K562 (cell line): ENCODE measurements at regions not wholly inside any gene's neighbourhood (a gene's known extent, or its start where the extent isn't known, plus 50 kb on each side); places are given as distances from the start of the nearest gene placed in this dataset.

Source experiments
- ATAC-seq: fragments of 200-7000 bp; cut with Tn5 transposase; 3 replicates; pipeline ENCODE4 v1.9.1; 2020; ENCODE audit warnings: moderate library complexity
- BruUV-seq: library from RNA; stranded (reverse); fragments of 400-500 nt; replicated peaks from 2 replicates; lab custom pipeline; 2021; lab: Mats Ljungman, UMichigan
- CTCF ChIA-PET: fragments of 300-600 bp; formaldehyde crosslinking; extraction: SDS; loops from one replicate; lab custom pipeline; 2021; ENCODE audit warnings: low intra/inter-chr PET ratio; lab: Yijun Ruan, JAX
- POLR2A ChIA-PET: fragments of 300-600, 350-650 bp; sonication (Branson Sonifier 250); formaldehyde crosslinking; extraction: SDS; loops from one replicate; lab custom pipeline; 2021; ENCODE audit warnings: antibody characterized with exemption, inconsistent platforms; lab: Yijun Ruan, JAX
- DNase-seq, 4 experiments: peaks; one replicate each; pipeline versions ENCODE4 v3.0.0 to v3.0.0-alpha.2; 2011 to 2018; ENCODE audit warnings: low spot score in 3 of 4, mixed read lengths in 3 of 4; ENCODE audit errors: extremely low read depth in 1 of 4
- FAIRE-seq: peaks from 2 replicates; lab custom pipeline; 2011; peaks lifted over from hg19 to GRCh38; lab: Jason Lieb, UNC
- H2AFZ ChIP-seq: 2 replicates; pipeline ENCODE4 v1.6.0; 2011; ENCODE audit warnings: low read depth, low read length, control low read depth, inconsistent platforms
- H3K27ac ChIP-seq: fragments of 200-600 bp; 3 replicates; pipeline ENCODE4 v1.8.0; 2011; ENCODE audit warnings: low read depth, mild to moderate bottlenecking, control low read depth, inconsistent platforms, low read length, moderate library complexity, mixed read lengths; ENCODE audit errors: extremely low read depth
- H3K27me3 ChIP-seq, 2 experiments: fragments of 300-600 bp in 1 of 2; 2 replicates in 1 of 2; 3 replicates in 1 of 2; pipeline versions ENCODE4 v1.6.0 to v1.8.0; 2011; ENCODE audit warnings: inconsistent platforms in 2 of 2, low read length in 2 of 2, mild to moderate bottlenecking in 1 of 2, mixed read lengths in 1 of 2, moderate library complexity in 1 of 2; ENCODE audit not compliant: control insufficient read depth in 2 of 2, insufficient read depth in 2 of 2
- H3K36me3 ChIP-seq: fragments of 300-600 bp; 3 replicates; pipeline ENCODE4 v1.8.0; 2011; ENCODE audit warnings: mild to moderate bottlenecking, low read length, inconsistent platforms; ENCODE audit not compliant: control insufficient read depth, insufficient read depth
- H3K4me1 ChIP-seq, 2 experiments: fragments of 200-600 bp in 1 of 2; replicated peaks in 1 of 2; 2 replicates in 1 of 2; 3 replicates in 1 of 2; pipeline versions ENCODE4 v1.5.1 to v1.8.0; 2011; ENCODE audit warnings: inconsistent platforms in 2 of 2, low read length in 2 of 2, mild to moderate bottlenecking in 1 of 2, mixed read lengths in 1 of 2, moderate library complexity in 1 of 2; ENCODE audit not compliant: control insufficient read depth in 2 of 2, insufficient read depth in 2 of 2
- H3K4me2 ChIP-seq: 2 replicates; pipeline ENCODE4 v1.6.1; 2011; ENCODE audit warnings: low read length, control low read depth, inconsistent platforms, mixed read lengths; ENCODE audit not compliant: insufficient read depth
- H3K4me3 ChIP-seq: fragments of 200-600 bp; sonication (generic), shearing (Covaris generic); 2 replicates; pipeline ENCODE4 v1.5.1; 2016; ENCODE audit warnings: control low read depth, inconsistent platforms
- H3K79me2 ChIP-seq: fragments of 200-600 bp; 3 replicates; pipeline ENCODE4 v1.8.0; 2011; ENCODE audit warnings: low read length, inconsistent platforms; ENCODE audit not compliant: control insufficient read depth, insufficient read depth
- H3K9ac ChIP-seq, 2 experiments: 2 replicates each; pipeline versions ENCODE4 v1.6.0 to v1.6.1; 2011; ENCODE audit warnings: low read depth in 2 of 2, low read length in 2 of 2, control low read depth in 1 of 2, inconsistent platforms in 1 of 2, mild to moderate bottlenecking in 1 of 2, mixed read lengths in 1 of 2; ENCODE audit not compliant: insufficient read depth in 1 of 2
- H3K9me1 ChIP-seq: one replicate; pipeline ENCODE4 v1.6.0; 2011; ENCODE audit warnings: inconsistent platforms, mild to moderate bottlenecking, low read length, moderate library complexity; ENCODE audit not compliant: control insufficient read depth, insufficient read depth
- H3K9me3 ChIP-seq: replicated peaks from 2 replicates; pipeline ENCODE4 v1.5.1; 2011; ENCODE audit warnings: low read depth, low read length, inconsistent platforms; ENCODE audit not compliant: control insufficient read depth, insufficient read depth
- H4K20me1 ChIP-seq: replicated peaks from 2 replicates; pipeline ENCODE4 v1.6.1; 2011; ENCODE audit warnings: low read length, inconsistent platforms, mixed read lengths; ENCODE audit not compliant: control insufficient read depth, insufficient read depth
- ARID1B ChIP-seq: fragments of 450-650 bp; IDR thresholded peaks from 2 replicates; pipeline ENCODE4 v1.6.1; 2016; ENCODE audit warnings: antibody characterized with exemption, mild to moderate bottlenecking, inconsistent platforms
- BMI1 ChIP-seq: fragments of 150-350 bp; IDR thresholded peaks from 2 replicates; pipeline ENCODE4 v1.6.1; 2014; ENCODE audit warnings: low read length
- CBFA2T3 ChIP-seq: fragments of 450-650 bp; IDR thresholded peaks from 2 replicates; pipeline ENCODE4 v1.6.1; 2017
- GTF2F1 ChIP-seq: IDR thresholded peaks from 2 replicates; pipeline ENCODE4 v1.6.1; 2011; ENCODE audit warnings: low read depth, low read length, improper control_type of control experiment
- HNRNPL ChIP-seq: fragments of 200-400 bp; formaldehyde crosslinking; IDR thresholded peaks from 2 replicates; pipeline ENCODE4 v1.6.1; 2017; ENCODE audit warnings: low read depth, mild to moderate bottlenecking, low read length
- MAFK ChIP-seq: IDR thresholded peaks from 2 replicates; pipeline ENCODE4 v1.6.1; 2011; ENCODE audit warnings: low read length, improper control_type of control experiment
- MBD2 ChIP-seq: sonication (generic); IDR thresholded peaks from 2 replicates; pipeline ENCODE4 v1.6.1; 2016; ENCODE audit warnings: low read depth, borderline replicate concordance
- MEIS2 ChIP-seq: fragments of 450-650 bp; IDR thresholded peaks from 2 replicates; pipeline ENCODE4 v1.6.1; 2014; ENCODE audit warnings: mild to moderate bottlenecking; ENCODE audit not compliant: partially characterized antibody
- NBN ChIP-seq: fragments of 450-650 bp; IDR thresholded peaks from 2 replicates; pipeline ENCODE4 v1.6.1; 2016; ENCODE audit warnings: low read depth, mild to moderate bottlenecking
- TCF3 ChIP-seq: sonication (generic); formaldehyde crosslinking; IDR thresholded peaks from 2 replicates; pipeline ENCODE4 v1.4.0; 2020; ENCODE audit warnings: mild to moderate bottlenecking, missing genetic modification reagents
- TEAD4 ChIP-seq, 2 experiments: sonication (generic) in 1 of 2; formaldehyde crosslinking in 1 of 2; IDR thresholded peaks; 2 replicates each; pipeline versions ENCODE4 v1.6.1 to v1.8.0; 2012 to 2022; ENCODE audit warnings: borderline replicate concordance in 1 of 2, inconsistent platforms in 1 of 2, low read length in 1 of 2, mild to moderate bottlenecking in 1 of 2, missing genetic modification reagents in 1 of 2
- ZEB2 ChIP-seq: fragments of 450-650 bp; IDR thresholded peaks from 2 replicates; pipeline ENCODE4 v1.6.1; 2016
- ZNF134 ChIP-seq: fragments of 250-450 bp; sonication (Bioruptor Pico); conservative IDR thresholded peaks from 2 replicates; pipeline ENCODE4 v1.4.0; 2020
- WGBS: fragments of 100-300 bp; shearing (Covaris generic); methylation state at CpG from one replicate; pipeline ENCODE4 v1.1.6; 2016; ENCODE audit warnings: low coverage, mixed read lengths; ENCODE audit not compliant: insufficient coverage; ENCODE audit errors: missing lambda C conversion rate; 5-methylcytosine and 5-hydroxymethylcytosine counted together
- in situ Hi-C: fragments of 300-500 bp; cut with MboI; formaldehyde crosslinking; loops from 4 replicates; pipeline ENCODE4 v1.15.0; 2018; ENCODE audit warnings: inconsistent platforms, mixed read lengths
- intact Hi-C: fragments of 100-400 bp; cut with micrococcal nuclease; formaldehyde crosslinking; loops from 2 replicates; pipeline ENCODE4 v1.14.2; 2022
- TF ChIP-seq, protein P1 (sequence below), 3 experiments: fragments of 200-800 bp in 1 of 3; fragments of 250-450 bp in 1 of 3; fragments of 450-650 bp in 1 of 3; sonication (Bioruptor Pico) in 1 of 3; sonication (Bioruptor generic) in 1 of 3; formaldehyde crosslinking in 1 of 3; IDR thresholded peaks; 2 replicates each; pipeline versions ENCODE4 v1.6.1 to v1.8.0; 2016 to 2022; ENCODE audit warnings: mild to moderate bottlenecking in 2 of 3, missing genetic modification characterization in 2 of 3, missing compliant biosample characterization in 1 of 3, moderate library complexity in 1 of 3
- TF ChIP-seq, protein P2 (sequence below), 2 experiments: fragments of 450-650 bp; conservative IDR thresholded peaks; 2 replicates each; pipeline ENCODE4 v1.6.1; 2017; ENCODE audit warnings: mild to moderate bottlenecking in 2 of 2, moderate library complexity in 2 of 2
- TF ChIP-seq, protein P3 (sequence below): fragments of 250-450 bp; sonication (Bioruptor Pico); IDR thresholded peaks from 2 replicates; pipeline ENCODE4 v1.5.0; 2022; ENCODE audit warnings: mild to moderate bottlenecking

DNA sequence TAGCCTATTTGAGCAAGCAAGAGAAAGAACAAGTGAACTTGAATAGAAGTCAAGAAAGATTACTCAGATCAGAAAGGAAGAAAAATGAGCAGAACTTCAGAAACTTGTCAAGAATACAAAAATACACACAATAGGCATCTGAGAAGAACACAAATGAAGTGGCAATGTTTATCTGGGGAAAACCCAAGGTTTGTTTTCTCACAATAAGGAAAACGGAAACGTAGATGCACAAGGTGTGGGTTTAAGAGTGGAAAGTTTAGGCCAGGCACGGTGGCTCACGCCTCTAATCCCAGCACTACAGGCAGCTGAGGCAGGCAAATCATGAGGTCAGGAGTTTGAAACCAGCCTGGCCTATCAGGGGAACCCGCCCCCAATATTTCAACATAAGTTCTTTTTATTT is 159.5 kb upstream of the GYPC start (continued):
- TF ChIP-seq, protein P1, sequence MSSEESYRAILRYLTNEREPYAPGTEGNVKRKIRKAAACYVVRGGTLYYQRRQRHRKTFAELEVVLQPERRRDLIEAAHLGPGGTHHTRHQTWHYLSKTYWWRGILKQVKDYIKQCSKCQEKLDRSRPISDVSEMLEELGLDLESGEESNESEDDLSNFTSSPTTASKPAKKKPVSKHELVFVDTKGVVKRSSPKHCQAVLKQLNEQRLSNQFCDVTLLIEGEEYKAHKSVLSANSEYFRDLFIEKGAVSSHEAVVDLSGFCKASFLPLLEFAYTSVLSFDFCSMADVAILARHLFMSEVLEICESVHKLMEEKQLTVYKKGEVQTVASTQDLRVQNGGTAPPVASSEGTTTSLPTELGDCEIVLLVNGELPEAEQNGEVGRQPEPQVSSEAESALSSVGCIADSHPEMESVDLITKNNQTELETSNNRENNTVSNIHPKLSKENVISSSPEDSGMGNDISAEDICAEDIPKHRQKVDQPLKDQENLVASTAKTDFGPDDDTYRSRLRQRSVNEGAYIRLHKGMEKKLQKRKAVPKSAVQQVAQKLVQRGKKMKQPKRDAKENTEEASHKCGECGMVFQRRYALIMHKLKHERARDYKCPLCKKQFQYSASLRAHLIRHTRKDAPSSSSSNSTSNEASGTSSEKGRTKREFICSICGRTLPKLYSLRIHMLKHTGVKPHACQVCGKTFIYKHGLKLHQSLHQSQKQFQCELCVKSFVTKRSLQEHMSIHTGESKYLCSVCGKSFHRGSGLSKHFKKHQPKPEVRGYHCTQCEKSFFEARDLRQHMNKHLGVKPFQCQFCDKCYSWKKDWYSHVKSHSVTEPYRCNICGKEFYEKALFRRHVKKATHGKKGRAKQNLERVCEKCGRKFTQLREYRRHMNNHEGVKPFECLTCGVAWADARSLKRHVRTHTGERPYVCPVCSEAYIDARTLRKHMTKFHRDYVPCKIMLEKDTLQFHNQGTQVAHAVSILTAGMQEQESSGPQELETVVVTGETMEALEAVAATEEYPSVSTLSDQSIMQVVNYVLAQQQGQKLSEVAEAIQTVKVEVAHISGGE (CRISPR knock-in tag; IDR thresholded peaks at IDR 0.05): no peak
- TF ChIP-seq MAFK: no peak

DNA sequence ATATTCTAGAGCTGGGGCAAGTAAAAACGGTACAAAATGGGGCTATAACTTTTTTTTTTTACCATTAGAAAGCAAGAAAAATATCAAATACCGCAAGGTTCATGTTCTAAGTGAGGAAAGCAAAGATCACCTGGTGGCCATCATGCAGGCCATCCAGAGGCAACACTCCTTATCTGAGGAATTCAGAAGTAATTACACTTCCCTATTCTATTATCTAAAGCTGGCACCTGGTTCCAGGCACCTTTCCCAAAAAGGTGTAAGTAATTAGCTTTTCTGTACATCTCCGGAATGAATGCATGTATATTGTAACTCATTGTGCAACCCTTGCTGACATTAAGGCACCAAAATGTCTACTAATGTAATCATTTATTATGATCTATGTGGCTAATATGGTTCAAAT is 152.5 kb upstream of the GYPC start:
- intact Hi-C loops (no loop called here), in situ Hi-C loops (no loop called here)
- ATAC-seq (no peak), DNase-seq (no peak), FAIRE-seq (no peak)
- Histone ChIP-seq H3K79me2 (no peaks in the 10 kb centered on the region), H3K27ac (no peak overlapping the region), H3K4me2 (no peak overlapping the region), H3K36me3 (no peaks in the 10 kb centered on the region), H3K9me3 (no peaks in the 10 kb centered on the region), H3K9me1 (no peaks in the 10 kb centered on the region), H3K27me3 (no peaks in the 10 kb centered on the region), H4K20me1 (no peaks in the 10 kb centered on the region), H3K4me1 (no peaks in the 10 kb centered on the region; a peak in 1 of 5 replicates), H2AFZ (no peak overlapping the region), H3K9ac (no peak overlapping the region), H3K4me3 (no peak overlapping the region)
- ChIA-PET CTCF (no interaction called here), POLR2A (no interaction called here)
- 2% methylated on average over 3 of the region's 3 CpGs for WGBS
- no TSS peak for BruUV-seq
- TF ChIP-seq ZEB2: no peak
- TF ChIP-seq, protein P2, sequence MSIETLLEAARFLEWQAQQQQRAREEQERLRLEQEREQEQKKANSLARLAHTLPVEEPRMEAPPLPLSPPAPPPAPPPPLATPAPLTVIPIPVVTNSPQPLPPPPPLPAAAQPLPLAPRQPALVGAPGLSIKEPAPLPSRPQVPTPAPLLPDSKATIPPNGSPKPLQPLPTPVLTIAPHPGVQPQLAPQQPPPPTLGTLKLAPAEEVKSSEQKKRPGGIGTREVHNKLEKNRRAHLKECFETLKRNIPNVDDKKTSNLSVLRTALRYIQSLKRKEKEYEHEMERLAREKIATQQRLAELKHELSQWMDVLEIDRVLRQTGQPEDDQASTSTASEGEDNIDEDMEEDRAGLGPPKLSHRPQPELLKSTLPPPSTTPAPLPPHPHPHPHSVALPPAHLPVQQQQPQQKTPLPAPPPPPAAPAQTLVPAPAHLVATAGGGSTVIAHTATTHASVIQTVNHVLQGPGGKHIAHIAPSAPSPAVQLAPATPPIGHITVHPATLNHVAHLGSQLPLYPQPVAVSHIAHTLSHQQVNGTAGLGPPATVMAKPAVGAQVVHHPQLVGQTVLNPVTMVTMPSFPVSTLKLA (conservative IDR thresholded peaks at IDR 0.05): no peak
- no peak for TF ChIP-seq HNRNPL
- TF ChIP-seq, protein P3, sequence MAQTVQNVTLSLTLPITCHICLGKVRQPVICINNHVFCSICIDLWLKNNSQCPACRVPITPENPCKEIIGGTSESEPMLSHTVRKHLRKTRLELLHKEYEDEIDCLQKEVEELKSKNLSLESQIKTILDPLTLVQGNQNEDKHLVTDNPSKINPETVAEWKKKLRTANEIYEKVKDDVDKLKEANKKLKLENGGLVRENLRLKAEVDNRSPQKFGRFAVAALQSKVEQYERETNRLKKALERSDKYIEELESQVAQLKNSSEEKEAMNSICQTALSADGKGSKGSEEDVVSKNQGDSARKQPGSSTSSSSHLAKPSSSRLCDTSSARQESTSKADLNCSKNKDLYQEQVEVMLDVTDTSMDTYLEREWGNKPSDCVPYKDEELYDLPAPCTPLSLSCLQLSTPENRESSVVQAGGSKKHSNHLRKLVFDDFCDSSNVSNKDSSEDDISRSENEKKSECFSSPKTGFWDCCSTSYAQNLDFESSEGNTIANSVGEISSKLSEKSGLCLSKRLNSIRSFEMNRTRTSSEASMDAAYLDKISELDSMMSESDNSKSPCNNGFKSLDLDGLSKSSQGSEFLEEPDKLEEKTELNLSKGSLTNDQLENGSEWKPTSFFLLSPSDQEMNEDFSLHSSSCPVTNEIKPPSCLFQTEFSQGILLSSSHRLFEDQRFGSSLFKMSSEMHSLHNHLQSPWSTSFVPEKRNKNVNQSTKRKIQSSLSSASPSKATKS (CRISPR knock-in tag): no peak
- 0 out of 2 replicates have a peak, but pooled peaks have one; percentile 44 for TF ChIP-seq ARID1B
- no peak for TF ChIP-seq BMI1
- TF ChIP-seq ZNF134: no peak
- peak; percentile 49; the same call in 1 of the 2 replicates for TF ChIP-seq CBFA2T3
- TF ChIP-seq TCF3: peak; percentile 51
- peak; percentile 71; the same call in 1 of the 2 replicates for TF ChIP-seq TEAD4 (IDR thresholded peaks at IDR 0.05; ENCODE audit: low read length)
- no peak for TF ChIP-seq TEAD4 (CRISPR knock-in tag; IDR thresholded peaks at IDR 0.05; ENCODE audit: borderline replicate concordance)
- TF ChIP-seq MBD2: no peak
- no peak for TF ChIP-seq MEIS2
- no peak for TF ChIP-seq NBN
- no peak for TF ChIP-seq GTF2F1
